Activated naive CD4-positive, alpha-beta T cell treated with anti-CD3 and anti-CD28 coated beads, Interleukin-2, amount 50 U/mL, for 72 hours (primary cell): ENCODE measurements at regions not wholly inside any gene's neighbourhood (a gene's known extent, or its start where the extent isn't known, plus 50 kb on each side); places are given as distances from the start of the nearest gene placed in this dataset.
"Not testable (repeated sequence)": the region's sequence is repeated elsewhere in the genome, so short reads cannot be mapped to it uniquely, and the experiment has no call there.

ENCODE experiments used
- ATAC-seq, 2 donors: fragments of 150-1000 bp; cut with Tn5 transposase; 2 replicates each; pipeline ENCODE4 v1.10.0; 2021; ENCODE audit warnings: mild to moderate bottlenecking in 2 of 2, moderate library complexity in 2 of 2
- DNase-seq, 2 donors: peaks; one replicate each; pipeline ENCODE4 v3.0.0; 2021 to 2022; ENCODE audit warnings: low spot score in 2 of 2
- H3K27ac Mint-ChIP-seq, 2 donors: one replicate each; pipeline ENCODE4 v1.8.0; 2022; ENCODE audit warnings: mild to moderate bottlenecking in 2 of 2, mixed read lengths in 2 of 2
- H3K36me3 Mint-ChIP-seq, 2 donors: one replicate each; pipeline ENCODE4 v1.8.0; 2022; ENCODE audit warnings: mixed read lengths in 2 of 2
- H3K9me3 Mint-ChIP-seq, 2 donors: one replicate each; pipeline ENCODE4 v1.8.0; 2022; ENCODE audit warnings: mixed read lengths in 2 of 2

DNA sequence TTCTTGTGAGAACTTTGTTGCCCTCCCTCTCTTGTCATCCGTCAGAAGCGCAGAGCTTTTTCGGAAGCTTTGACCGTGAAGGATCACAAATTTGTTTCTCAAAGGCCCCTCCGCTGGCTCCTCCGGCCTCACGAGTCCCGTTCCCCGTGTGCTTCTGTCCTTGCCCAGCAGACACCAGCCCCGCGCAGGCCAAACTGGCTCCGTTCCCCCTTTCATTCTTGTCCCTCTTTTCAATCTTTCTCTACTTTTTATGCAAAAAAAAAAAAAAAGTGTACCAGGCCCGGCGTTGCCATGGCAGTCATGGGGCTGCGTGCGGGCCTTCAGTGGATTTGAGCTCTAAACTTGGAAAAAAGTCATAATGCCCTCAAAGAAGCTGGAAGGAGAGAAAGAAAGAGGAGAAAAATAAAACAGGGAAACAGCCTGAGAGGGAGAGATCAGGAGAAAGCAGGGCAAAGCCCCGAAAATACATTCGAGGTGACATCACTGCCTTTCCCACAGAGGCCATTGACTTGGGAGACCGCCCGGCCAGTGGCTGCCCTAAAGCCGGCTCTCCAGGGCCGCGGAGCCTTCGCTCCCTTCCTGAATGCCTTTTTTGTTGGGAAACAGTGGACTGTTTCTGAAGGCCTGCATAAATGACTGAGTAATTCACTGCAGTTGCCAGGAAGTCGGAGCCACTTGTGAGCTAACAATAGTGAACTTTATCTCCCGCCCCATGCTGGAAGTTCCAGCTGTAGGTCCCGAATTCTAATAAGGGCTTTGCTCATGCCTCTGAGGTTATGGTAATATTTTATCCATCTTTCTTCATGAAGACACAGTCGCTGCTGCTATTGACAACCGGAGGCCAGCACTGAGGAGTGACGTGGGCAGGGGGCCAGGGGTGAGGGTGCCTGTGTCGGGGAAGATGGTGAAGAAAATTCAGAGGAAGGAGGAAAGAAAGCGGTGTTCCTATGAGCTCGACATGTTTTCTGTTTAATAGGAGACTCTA lies 670.9 kb downstream of the QKI start:
- Mint-ChIP-seq H3K9me3 (peaks cover 2 to 13% of the 10 kb centered on the region in 2 donors), H3K36me3 (no peaks in the 10 kb centered on the region), H3K27ac (no peak overlapping the region)
- DNase-seq: no peak
- no peak for ATAC-seq

- H3K27ac Mint-ChIP-seq: no peak overlapping the region
- no peaks in the 10 kb centered on the region for H3K36me3 Mint-ChIP-seq
- peaks cover 13 to 21% of the 10 kb centered on the region in 2 donors for H3K9me3 Mint-ChIP-seq
- no peak for ATAC-seq
- no peak for DNase-seq
Measured at GRCh38 chr6:164079275-164079600, 664.7 kb downstream of the QKI start.

DNA sequence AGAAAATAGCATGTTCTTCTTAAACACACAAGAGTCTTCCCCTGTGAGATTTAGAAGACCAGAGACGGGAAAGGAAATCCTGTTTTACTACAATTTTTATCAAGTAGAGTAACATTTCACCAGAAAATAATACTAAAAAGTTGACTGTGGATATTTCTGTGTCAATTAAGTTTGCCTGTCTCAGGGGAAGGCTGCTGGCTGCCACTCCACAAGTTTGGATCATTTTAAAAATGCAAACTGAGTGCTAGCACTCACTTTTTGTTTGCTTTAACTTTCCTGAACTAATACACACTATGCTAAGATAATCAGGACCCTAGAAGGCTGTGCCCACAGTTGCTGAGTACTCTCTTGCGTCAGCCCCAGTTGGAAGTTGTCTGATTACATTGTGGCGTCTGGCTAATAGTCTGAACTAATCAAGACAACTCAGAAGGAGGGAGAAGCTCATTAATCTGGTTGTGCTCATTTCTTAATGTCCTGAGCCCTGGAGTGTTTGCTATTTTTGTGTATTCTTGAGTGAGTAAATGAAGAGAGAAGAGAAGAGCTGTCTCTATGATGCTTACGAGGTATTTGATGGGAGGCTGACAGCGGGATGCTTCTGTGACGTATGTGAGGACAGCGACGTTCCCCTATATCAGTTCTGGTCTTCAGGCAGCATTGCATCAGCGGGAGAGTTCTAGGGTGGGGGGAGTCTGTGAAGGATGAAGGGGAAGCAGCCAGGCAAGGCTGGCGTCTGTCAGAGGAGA lies 664.2 kb downstream of the QKI start:
- no peaks in the 10 kb centered on the region for H3K36me3 Mint-ChIP-seq
- DNase-seq (no peak), ATAC-seq (no peak)
- H3K27ac Mint-ChIP-seq: no peak overlapping the region
- H3K9me3 Mint-ChIP-seq: peaks cover 13 to 21% of the 10 kb centered on the region in 2 donors

DNA sequence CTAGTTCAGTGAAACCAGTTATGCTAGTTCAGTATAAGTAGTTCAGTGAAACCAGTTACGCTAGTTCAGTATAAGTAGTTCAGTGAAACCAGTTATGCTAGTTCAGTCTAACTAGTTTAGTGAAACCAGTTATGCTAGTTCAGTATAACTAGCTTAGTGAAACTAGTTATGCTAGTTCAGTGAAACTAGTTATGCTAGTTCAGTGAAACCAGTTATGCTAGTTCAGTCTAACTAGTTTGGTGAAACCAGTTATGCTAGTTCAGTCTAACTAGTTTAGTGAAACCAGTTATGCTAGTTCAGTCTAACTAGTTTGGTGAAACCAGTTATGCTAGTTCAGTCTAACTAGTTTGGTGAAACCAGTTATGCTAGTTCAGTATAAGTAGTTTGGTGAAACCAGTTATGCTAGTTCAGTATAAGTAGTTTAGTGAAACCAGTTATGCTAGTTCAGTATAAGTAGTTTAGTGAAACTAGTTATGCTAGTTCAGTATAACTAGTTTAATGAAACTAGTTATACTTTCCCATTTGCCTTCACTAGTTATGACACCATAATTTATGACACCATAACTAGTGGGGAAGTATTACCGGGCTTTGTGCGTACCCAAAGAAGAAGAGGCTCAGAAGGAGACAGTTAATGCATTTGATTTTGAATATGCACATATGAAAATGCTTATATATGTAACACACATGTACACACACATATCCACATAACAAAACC lies 662.5 kb downstream of the QKI start:
- peaks cover 17 to 27% of the 10 kb centered on the region in 2 donors for H3K9me3 Mint-ChIP-seq
- H3K36me3 Mint-ChIP-seq, ATAC-seq, DNase-seq, H3K27ac Mint-ChIP-seq: not testable (repeated sequence)

GRCh38 chr6:164075981-164076615 lies 661.6 kb downstream of the QKI start:
- DNase-seq (no peak), ATAC-seq (no peak)
- Mint-ChIP-seq H3K36me3 (no peaks in the 10 kb centered on the region), H3K9me3 (peaks cover 17 to 21% of the 10 kb centered on the region in 2 donors), H3K27ac (no peak overlapping the region)

DNA sequence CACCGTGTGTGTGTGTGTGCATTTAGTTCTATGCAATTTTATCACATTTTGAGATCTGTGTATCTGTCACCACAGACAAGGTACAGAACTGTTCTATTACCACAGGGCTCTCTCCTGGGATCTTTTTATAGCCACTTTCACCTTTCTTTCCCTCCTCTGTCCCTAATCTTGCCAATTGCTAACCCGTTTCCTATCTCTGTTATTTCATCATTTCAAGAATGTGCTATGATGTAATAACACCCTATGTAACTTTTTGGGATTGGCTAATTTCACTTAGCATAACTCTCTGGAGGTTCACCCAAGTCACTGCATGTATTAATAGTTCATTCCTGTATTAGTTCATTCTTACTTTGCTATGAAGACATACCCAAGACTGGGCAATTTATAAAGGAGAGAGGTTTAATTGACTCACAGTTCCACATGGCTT lies 657.7 kb downstream of the QKI start:
- H3K9me3 Mint-ChIP-seq: peaks cover 9 to 10% of the 10 kb centered on the region in 2 donors
- H3K36me3 Mint-ChIP-seq: no peaks in the 10 kb centered on the region
- H3K27ac Mint-ChIP-seq: no peak overlapping the region
- no peak for DNase-seq
- ATAC-seq: no peak

DNA sequence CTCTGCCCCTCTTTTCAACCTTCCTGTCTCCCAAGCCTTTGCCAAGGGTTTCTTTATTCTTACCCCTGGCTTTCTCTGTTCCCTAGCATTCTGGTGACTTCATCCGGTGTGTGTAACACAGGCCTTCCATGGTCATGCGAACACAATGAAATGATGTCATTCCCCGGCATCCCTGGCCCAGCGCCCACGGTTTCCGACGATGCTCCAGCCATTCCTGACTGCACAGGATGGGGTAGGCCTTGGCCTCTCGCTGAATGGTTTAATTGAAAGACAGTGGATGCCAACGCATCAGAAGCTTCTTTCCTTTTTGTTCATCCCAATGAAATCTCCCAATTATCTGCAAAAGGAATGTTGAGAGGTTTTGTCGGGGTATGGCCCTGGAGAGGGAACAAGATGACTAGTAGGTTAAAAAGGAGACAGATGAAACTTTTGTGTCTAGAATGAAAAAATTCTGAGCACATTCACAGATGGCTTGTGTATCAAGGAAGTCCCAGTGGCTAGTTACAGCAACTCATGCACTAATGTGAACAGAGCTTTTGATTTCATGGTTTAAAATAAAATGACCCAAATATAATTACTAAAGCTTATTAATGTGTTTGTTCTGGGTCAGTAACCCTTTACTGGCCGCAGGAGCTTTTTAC lies 655.0 kb downstream of the QKI start:
- peaks cover 5 to 6% of the 10 kb centered on the region in 2 donors for H3K9me3 Mint-ChIP-seq
- H3K27ac Mint-ChIP-seq: no peak overlapping the region
- DNase-seq: no peak
- no peaks in the 10 kb centered on the region for H3K36me3 Mint-ChIP-seq
- ATAC-seq: no peak

- Mint-ChIP-seq H3K27ac (no peak overlapping the region), H3K9me3 (peaks cover 5 to 6% of the 10 kb centered on the region in 2 donors), H3K36me3 (no peaks in the 10 kb centered on the region)
- ATAC-seq (no peak), DNase-seq (no peak)
Measured at GRCh38 chr6:164068527-164068926, 654.0 kb downstream of the QKI start.

DNA sequence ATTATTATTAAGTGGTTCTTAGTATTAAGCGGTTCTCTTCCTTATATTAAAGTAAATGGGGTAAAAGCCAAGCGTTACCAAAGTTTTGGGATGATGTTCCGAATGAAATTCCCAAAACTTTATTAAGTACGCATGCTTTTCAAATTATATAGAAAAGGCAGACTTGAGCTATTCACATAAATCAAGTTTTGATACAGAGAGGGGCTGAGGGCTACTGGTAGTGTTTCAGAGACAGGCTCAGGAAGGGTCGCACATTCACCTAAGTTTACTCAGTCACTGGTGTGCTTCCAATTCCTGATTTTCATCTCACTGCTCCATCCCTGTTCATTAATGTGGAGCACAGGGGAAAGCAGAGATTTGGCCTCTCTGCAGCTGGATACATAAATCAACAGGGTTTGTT lies 652.2 kb downstream of the QKI start:
- Mint-ChIP-seq H3K27ac (no peak overlapping the region), H3K9me3 (no peaks in the 10 kb centered on the region), H3K36me3 (no peaks in the 10 kb centered on the region)
- ATAC-seq (no peak), DNase-seq (no peak)

DNA sequence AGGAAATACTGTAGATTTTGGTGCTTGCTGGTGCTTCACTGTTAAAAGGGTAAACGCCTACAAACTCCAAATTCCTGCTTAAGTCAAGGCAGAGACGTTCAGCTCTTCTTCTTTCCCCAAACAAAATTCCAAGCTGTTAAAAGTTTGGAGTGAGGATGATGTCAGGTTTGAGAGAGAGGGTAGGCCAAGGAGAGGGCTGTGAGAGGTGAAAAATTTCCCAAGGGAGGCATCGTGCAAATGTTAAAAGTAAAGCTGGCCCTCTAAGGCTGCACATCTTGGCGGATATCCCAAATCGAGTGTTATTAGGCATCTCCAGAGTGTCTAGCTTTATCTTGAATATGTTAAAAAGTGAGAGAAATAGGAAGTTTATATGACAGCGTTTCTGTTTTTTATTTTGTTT lies 651.8 kb downstream of the QKI start:
- H3K27ac Mint-ChIP-seq: no peak overlapping the region
- DNase-seq (no peak), ATAC-seq (no peak)
- no peaks in the 10 kb centered on the region for H3K9me3 Mint-ChIP-seq
- H3K36me3 Mint-ChIP-seq: no peaks in the 10 kb centered on the region

GRCh38 chr6:164063346-164063745 lies 648.8 kb downstream of the QKI start:
- Mint-ChIP-seq H3K27ac (no peak overlapping the region), H3K9me3 (no peaks in the 10 kb centered on the region), H3K36me3 (no peaks in the 10 kb centered on the region)
- no peak for ATAC-seq
- no peak for DNase-seq

GRCh38 chr6:164062872-164063271 lies 648.4 kb downstream of the QKI start:
- DNase-seq (no peak), ATAC-seq (no peak)
- Mint-ChIP-seq H3K36me3 (no peaks in the 10 kb centered on the region), H3K27ac (no peak overlapping the region), H3K9me3 (no peaks in the 10 kb centered on the region)

GRCh38 chr6:164057876-164058275 lies 643.4 kb downstream of the QKI start:
- no peak for DNase-seq
- H3K27ac Mint-ChIP-seq: no peak overlapping the region
- no peaks in the 10 kb centered on the region for H3K36me3 Mint-ChIP-seq
- H3K9me3 Mint-ChIP-seq: no peaks in the 10 kb centered on the region
- no peak for ATAC-seq

- ATAC-seq (no peak), DNase-seq (no peak)
- Mint-ChIP-seq H3K36me3 (no peaks in the 10 kb centered on the region), H3K9me3 (no peaks in the 10 kb centered on the region), H3K27ac (no peak overlapping the region)
Measured at GRCh38 chr6:164051427-164051826, 636.9 kb downstream of the QKI start.

GRCh38 chr6:164049517-164049988 lies 635.0 kb downstream of the QKI start:
- no peak for ATAC-seq
- Mint-ChIP-seq H3K36me3 (no peaks in the 10 kb centered on the region), H3K9me3 (no peaks in the 10 kb centered on the region), H3K27ac (no peak overlapping the region)
- DNase-seq: no peak

GRCh38 chr6:164048840-164049516 lies 634.5 kb downstream of the QKI start:
- ATAC-seq (no peak), DNase-seq (no peak)
- Mint-ChIP-seq H3K36me3 (no peaks in the 10 kb centered on the region), H3K27ac (no peak overlapping the region), H3K9me3 (no peaks in the 10 kb centered on the region)
